Urothelium cell line (cell line): ENCODE measurements at regions not wholly inside any gene's neighbourhood (a gene's known extent, or its start where the extent isn't known, plus 50 kb on each side); places are given as distances from the start of the nearest gene placed in this dataset.
"Not testable (repeated sequence)": the region's sequence is repeated elsewhere in the genome, so short reads cannot be mapped to it uniquely, and the experiment has no call there.

Experiments used
- DNase-seq: peaks from one replicate; pipeline ENCODE4 v3.0.0; 2011; ENCODE audit warnings: low spot score, mixed read lengths
- FAIRE-seq: peaks from 2 replicates; lab custom pipeline; 2011; peaks lifted over from hg19 to GRCh38; lab: Jason Lieb, UNC

DNA sequence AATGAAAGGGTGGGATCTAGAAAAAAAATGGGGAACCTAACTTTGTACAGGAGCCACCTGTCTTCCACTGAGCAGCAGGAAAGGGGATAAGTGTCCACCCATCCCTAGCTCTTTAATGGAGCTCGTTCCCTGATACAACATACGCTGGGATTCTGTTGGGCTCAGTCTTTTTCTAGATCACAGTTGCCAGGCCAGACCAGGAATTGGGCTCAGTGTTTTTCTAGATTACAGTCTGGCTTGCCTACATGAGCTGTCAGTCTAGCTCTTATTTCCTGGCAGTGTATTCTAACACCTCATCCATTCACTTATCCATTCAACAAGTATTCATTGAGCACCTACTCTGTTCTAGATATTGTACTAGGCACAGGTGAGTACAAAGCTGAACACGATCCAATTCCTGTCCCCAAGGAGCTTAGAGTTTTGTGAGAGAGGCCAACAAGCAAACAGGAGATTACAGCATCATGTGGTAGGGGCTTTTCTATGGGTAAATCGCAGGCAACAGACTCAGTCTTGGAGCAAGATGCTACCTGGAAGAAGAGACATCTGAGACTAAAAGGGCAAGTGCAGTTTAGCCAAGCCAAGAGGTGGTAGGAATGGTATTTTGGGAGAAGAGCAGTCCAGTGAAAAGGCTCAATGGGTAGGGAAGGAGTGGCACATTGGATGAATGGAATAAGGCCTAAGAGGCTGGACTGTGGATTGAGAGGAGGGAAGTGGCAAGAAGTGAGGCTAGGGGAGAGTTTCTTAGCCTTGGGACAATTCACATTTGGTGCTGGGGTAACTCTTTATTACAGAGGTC is 138.0 kb upstream of the HS3ST2 start:
- no peak for DNase-seq
- FAIRE-seq = no peak

DNA sequence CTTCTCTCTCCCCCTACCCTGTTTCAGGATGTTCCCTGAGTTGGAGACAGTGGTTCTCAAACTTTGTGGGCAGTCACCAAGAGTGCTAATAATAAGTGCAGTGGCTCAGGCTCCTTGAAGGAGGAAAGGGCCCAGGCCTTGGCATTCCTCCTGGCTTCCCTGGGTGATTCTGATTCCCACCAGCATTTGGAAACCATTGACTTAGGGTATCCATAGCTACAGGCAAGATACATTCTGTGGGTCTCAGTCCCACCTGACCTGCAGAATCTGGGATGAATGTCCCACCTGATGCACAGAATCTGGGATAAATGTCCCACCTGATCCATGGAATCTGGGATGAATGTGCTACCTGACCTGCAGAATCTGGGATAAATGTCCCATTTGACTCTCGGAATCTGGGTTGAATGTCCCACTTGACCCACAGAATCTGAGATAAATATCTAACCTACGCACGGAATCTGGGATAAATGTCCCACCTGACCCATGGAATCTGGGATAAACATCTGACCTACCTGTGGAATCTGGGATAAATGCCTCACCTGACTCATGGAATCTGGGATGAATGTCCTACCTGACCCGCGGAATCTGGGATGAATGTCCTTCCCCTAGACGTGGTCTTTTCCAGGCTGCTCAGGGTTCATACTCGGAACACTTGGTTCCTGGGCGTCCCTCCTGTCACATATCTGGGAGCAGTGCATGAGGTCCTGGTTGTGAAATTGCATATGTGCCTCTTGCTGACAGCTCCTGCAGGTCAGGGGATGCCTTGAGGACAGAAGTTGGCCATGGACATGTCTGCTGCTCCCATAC is 136.7 kb upstream of the HS3ST2 start:
- DNase-seq (no peak), FAIRE-seq (no peak)

DNA sequence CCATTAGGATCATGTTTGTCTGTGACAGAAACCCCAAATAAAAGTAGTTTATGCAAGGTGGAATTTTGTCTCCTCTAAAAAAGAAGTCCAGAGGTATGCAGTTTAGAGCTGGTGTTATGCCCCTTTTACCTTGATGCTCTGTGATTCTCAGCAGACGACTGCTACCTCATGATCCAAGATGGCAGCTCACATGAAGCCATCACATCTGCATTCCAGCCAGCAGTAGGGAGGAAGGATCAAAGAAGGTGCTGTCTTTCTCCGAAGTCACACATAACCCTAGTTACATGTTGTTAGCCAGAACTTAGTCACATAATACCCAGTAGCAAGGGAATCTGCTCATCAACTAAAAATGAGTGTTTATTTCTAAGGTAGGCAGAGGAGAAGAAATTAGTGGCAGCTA is 135.7 kb upstream of the HS3ST2 start:
- FAIRE-seq (no peak), DNase-seq (no peak)

DNA sequence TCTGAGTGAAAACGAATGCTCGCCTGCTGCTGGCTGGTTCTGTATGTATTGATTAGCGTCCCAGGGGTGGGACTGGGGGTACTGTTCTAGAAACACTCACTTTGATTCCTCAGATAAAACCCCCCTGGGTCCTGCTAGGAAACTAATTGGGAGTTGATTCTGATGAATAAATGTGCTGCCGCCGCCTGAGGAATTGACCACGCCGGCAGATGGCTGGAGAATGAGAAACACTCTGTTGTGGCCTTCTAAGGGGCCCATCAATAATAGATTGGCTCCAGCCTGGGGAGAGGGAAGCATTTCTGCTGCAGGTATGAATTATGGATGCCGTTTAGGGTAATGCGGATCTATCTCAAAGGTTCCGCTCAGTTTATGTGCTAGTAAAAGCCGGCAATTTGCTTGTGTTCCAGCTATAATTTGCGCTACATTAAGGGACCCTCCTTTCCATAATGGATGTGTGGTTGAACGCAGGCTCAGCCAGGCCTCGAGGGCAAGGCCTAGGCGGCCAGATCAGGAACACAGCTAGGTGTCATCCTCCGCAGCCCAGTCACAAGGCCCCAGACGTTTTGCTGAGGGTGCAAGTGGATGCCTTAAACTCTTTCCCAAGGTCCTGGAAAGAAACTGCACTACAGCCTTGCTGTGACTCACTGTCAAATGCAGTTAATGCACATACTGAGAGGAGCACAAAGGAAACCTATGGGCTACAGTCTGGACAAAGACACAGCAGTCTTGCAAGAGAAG is 132.2 kb upstream of the HS3ST2 start:
- FAIRE-seq (no peak), DNase-seq (no peak)

DNA sequence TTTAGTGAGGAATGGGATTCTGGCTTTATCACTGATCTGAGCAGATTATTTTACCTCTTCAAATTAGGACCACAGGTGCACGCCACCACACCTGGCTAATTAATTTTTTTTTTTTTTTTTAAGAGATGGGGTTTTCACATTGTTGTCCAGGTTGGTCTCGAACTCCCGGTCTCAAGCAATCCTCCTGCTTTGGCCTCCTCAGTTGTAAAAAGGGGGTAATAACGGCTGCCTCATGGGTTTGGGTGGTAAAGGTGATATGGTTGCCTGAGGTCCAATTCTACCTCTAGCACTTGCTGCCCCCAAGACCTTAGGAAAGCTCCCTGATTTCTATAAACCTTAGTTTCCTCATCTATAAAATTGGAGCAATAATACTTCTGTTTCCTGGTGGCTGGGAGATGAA is 130.7 kb upstream of the HS3ST2 start:
- DNase-seq = no peak
- FAIRE-seq = no peak

DNA sequence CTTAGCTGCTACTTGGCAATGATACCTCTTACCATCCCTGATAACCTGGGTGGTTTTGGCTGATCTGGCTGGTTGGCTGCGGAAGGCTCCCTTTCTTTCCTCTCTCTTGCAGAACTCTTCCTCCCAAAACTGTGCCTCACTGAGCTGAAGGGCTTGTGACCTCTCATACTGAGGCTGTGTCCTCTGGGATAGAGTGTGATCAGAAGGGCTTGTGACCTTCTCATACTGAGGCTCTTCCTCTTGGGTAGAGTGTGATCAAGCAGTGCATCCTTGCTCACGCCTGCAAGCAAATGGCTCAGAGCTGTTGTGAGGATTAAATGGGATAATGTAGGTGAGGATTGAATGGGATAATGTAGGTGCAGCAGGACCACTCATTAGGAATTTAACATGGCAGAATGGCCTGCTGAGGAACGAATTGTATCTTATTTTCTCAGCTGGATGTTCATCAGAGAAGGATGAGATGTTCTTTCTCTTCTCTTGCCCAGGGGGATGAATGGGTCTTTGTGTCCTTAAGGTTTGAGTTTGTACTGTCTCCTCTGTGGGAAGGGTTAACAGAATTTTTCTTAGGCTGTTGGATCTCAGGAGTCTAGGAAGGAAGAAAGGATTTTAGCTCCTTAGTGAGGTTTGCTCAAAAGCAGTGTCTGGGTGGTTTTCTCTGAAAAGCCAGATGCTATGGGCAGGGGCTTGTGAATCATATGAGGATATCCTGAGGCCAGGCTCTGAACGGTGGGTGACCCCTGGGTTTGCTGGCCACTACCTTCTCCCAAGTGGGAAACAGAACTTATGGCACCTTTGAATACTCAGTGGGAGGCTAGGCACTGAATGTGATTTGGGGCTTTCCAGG is 130.0 kb upstream of the HS3ST2 start:
- DNase-seq (no peak), FAIRE-seq (no peak)

DNA sequence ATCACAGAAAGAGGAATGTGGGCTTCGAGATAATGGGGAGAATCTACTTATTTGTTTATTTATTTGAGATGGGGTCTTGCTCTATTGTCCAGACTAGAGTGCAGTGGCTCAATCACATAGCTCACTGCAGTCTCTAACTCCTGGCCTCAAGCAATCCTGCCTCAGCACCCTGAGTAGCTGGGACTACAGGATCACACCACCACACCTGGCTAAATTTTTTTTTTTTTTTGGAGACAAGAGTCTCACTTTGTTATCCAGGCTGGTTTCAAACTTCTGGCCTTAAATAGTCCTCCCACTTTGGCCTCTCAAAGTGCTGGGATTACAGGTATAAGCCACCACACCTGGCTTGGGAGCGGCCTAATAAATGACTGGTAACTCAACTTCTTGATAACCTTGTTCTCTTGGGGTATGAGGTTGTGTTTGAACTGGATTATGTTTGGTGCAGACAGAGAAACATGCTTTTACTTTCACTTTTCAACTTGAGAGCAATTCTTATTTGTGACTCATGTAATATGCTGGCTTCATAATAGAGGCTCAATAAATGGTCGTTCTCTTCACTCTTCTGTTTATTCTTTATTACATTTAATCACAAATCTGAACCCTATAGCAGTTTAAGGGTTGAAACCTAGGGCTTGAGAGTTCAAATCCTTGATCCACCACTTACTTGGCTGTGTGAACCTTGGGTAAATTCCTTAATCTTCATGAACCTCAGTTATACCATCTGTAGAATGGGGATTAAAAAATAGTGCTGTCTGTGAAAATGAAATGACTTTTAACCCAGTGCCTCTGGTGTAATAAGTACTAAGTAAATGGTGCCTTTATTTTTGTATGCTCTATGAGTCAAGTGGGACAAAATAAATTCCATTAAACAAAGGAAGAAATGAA is 129.1 kb upstream of the HS3ST2 start:
- FAIRE-seq = no peak

DNA sequence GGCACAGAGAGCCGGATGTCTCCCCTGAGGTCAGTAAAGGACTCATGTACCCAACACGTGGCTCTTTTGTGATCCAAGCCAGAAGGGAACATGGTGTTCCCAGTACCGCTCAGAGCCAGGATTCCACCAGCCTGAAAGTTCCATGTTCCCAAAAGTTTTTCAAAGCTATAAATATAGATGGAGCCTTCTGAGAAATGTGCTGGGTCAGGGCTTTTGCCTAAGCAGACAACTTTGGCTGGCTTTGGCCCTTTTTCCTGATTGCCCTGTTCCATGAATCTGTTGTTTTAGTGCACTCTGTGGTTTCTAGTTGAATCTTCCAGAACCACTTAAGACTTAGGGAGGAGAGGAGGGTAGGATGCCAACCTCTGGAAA is 128.5 kb upstream of the HS3ST2 start:
- FAIRE-seq = no peak
- DNase-seq = no peak

More for the DNA sequence above, 129.1 kb upstream of the HS3ST2 start:
- no peak for DNase-seq

DNA sequence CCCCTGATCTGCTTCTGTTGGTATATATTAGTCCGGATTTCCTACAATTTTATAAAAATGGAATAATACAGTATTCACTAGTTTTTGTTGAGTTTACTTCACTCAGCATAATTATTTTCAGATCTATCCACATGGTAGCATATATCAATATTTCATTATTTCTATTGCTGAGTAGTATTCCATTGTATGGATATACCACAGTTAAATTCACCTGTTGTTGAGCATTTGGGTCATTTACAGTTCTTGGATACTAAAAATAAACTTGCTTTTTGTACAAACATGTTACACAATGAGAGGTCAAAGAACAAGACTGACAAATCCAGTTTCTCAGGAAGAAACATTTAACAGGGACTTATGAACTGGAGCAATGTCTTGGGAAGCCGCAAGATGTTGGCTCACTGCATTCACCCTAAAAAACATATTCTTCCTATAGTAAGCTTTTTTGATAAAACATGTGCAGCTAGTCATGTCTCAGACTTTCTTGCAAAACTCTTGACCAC is 126.9 kb upstream of the HS3ST2 start:
- DNase-seq = no peak
- no peak for FAIRE-seq

DNA sequence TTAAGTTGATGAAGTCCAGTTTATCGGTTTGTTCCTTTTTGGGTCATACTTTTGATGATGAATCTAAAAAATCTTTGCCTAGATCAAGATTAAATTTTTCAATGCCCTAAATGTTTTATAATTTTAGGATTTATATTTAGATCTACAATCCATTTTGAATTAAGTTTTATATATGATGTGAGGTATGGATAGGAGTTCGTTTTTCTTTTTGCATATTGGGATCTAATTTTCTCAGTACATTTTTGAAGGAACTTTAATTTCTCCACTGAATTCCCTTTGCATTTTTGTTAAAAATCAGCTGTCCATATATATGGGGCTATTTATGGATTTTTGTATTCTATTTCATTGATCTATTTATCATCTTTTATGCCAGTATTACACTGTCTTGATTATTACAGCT is 125.5 kb upstream of the HS3ST2 start:
- no peak for FAIRE-seq
- no peak for DNase-seq

DNA sequence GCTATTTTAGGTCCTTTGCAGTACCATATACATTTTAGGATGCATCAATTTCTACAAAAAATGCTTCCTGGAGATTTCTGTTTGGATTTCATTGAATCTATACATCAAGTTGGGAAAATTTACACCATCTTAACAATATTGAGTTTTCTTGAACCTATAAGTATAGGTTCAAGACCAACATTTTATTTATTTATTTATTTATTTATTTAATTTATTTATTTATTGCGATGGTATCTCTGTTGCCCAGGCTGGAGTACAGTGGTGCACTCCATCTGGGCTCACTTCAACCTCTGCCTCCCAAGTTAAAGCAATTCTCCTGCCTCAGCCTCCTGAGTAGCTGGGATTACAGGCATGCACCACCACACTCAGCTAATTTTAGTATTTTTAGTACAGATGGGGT is 125.0 kb upstream of the HS3ST2 start:
- FAIRE-seq (no peak), DNase-seq (no peak)

DNA sequence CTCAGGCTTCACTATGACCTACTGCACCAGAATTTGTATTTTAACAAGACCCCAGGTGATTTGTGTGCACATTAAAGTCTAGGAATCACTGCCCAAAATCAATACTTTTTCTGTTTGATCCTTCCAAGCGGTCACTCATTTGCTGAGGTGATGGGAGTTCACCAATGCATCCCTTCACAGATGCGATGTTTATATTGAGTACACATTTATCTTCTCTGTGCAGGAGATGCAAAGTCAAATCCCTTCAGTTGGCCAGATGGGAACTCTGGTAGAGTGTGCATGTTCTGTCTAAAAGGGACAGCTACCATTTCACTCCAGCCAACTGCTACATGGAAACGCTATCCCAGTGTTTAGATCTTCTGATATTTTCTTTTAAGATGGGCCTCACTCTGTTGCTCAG is 122.6 kb upstream of the HS3ST2 start:
- no peak for DNase-seq
- FAIRE-seq = no peak

DNA sequence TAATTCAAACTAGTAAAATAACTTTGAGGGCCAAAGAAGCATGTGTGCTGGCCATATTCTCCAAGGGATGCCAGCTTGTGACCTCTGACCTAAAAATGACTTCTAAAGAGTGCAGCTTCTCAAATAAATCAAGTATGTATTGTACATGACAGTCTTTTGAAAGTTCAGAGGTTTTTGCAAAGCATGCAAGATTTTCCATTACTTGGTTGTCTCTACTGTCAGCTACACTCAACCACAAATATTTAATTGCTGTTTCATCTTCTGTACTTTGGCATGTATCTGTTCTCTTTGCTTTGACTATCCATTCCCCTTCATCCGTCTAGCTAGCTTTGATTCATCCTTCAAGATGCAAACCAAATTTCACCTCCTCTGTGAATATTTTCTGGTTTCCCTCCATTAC is 121.9 kb upstream of the HS3ST2 start:
- FAIRE-seq (no peak), DNase-seq (no peak)

DNA sequence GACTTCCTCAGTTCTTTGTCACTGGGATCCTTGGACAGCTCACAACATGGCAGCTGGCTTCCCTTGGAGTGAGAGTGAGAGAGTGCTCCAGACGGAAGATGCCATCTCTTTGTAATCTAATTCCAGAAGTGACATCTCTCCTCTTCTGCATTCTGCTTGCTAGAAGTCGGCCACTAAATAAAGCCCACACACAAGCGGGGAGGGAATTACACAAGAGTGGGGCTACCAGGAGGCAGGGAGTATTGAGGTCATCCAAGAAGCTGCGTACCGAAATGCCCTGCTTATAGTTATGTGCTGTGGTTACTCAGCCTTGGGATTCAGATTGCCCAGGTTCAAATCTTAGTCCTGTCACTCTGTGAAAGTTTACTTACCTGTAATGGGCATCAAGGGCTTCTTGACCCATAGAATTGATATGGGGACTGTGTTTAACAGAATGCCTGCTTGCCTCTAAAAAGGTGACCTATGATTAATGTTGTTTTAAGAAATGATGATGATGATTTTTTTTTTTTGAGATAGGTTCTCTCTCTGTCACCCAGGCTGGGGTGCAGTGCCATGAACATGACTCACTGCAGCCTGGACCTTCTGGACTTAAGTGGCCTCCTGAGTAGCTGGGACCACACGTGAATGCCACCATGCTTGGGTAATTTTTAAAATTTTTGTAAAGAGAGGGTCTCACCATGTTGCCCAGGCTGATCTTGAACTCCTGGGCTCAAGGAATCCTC is 120.9 kb upstream of the HS3ST2 start:
- DNase-seq = no peak
- no peak for FAIRE-seq

DNA sequence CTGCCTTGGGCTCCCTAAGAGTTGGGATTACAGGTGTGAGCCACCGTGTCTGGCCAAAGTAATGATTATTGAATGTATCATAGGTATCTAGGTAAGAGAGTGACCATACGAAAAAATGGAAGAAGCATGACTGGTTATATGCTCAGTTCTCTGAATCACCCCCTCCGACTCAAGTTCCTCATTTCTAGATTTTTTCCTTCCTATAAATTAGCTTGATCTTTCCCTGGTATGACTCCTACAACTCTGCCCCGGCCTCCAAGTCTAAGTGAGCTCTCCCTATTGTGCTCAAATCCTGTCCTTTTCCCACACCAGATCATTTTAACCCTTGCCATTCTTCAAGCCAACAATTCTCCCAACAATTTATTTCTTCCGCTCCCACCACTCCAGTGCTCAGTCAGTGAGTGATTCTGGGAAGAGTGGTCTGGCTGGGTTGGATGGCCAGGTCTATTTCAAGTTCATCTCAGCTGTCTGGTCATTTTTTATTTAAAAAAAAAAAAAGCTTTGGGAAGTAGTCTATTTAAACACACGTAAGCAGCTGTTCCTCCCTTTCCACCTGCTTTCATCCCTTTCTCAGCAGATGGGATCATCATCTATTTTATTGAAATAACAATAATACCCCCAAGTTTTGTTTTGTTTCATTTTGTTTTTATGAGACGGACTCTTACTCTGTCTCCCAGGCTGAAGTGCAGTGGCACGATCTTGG is 120.2 kb upstream of the HS3ST2 start:
- DNase-seq (no peak), FAIRE-seq (no peak)

DNA sequence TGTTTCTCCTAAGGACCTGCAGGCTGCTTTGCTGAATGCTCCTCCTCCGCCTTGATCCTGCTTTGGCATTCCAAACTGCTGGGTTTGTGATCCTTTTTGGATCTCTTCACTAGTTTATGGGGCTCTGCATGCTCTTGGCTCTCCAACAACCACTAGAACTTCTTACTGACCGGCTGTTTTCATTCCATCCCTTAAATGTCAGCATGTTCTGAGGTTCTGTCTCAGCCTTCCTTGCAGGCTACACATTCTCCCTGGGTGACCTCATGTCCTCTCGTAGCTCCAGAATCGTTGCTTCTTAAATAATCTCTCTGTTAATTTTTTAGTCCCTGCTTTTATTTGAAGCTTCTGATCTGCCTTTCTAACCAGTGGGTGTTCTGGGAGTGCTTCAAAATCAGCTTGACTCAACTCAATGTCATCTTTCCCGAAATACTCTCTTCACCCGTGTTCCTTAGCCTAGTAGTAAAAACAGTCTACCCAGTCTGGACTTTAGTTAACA is 119.0 kb upstream of the HS3ST2 start:
- no peak for FAIRE-seq
- peak; percentile 48 for DNase-seq

DNA sequence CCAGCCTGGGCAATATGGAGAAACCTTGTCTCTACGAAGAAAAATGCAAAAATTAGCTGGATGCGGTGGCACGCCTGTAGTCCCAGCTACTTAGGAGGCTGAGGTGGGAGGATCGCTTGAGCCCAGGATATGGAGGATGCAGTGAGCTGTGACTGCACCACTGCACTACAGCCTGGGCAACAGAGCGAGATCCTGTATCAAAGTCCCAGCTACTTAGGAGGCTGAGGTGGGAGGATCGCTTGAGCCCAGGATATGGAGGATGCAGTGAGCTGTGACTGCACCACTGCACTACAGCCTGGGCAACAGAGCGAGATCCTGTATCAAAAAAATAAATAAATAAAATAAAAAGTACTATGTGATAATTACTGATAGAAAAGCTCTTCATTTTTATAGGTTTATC is 118.2 kb upstream of the HS3ST2 start:
- FAIRE-seq, DNase-seq: not testable (repeated sequence)

DNA sequence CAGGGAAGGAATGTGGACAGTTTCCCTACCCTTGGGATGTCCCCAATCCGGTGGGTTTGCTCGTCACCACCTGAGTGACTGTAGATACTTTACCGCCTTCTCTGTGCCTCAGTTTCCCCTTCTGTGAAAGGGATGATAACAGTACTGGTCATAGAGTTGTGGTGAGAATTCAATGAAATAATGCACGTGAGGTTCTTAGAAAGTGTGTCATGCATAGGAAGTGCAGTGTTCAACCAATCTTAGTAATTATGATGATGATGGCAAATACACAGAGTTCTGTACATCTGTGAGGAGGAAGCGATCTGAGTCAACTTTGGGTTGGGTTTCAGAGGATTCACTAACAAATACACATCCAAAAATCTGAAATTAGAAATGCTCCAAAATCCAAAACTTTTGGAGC is 114.6 kb upstream of the HS3ST2 start:
- FAIRE-seq = no peak
- DNase-seq = no peak
